ENCODE measurements at regions not wholly inside any gene's neighbourhood (a gene's known extent, or its start where the extent isn't known, plus 50 kb on each side); places are given as distances from the start of the nearest gene placed in this dataset.

DNA sequence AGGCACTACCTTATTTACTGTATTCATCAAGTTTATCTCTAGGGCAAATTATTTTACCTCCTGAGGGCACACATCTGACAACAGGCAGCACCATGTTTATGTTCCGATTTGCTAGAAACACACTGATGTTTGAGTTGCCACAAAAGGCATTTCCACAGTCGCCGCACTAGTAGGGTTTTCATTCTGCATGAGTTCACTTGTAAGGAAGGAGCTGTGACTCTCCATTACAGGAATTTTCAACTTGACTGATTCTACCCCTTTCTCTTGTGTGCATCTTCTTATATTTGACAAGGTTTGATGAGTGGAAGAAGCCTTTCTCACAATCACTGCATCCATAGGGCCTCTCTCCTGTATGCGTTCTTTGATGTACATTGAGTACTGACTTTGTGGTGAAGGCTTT is 455.9 kb upstream of the CNTN5 start:
- DNase-seq (ENCODE audit: insufficient read length, low spot score): no peak
- TF ChIP-seq POLR2A (IDR thresholded peaks at IDR 0.05; ENCODE audit: low read depth, low read length): no peak
- FAIRE-seq: no peak

DNA sequence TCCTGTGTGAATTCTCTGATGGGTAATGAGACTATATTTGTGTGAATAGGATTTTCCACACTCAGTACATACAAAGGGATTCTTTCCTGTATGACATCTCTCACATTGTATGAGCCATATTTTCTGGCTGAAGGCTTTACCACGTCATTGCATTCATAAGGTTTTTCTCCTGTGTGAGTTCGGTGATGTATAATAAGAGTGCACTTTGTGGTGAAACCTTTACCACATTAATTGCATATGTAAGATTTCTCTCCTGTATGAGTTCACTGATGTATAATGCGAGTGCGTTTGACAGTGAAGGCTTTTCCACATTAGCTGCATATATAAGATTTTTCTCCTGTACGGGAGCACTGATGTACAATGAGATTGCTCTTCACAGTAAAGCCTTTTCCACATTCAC is 455.4 kb upstream of the CNTN5 start:
- DNase-seq (ENCODE audit: insufficient read length, low spot score) (no peak), FAIRE-seq (no peak)
- TF ChIP-seq POLR2A (IDR thresholded peaks at IDR 0.05; ENCODE audit: low read depth, low read length): no peak

DNA sequence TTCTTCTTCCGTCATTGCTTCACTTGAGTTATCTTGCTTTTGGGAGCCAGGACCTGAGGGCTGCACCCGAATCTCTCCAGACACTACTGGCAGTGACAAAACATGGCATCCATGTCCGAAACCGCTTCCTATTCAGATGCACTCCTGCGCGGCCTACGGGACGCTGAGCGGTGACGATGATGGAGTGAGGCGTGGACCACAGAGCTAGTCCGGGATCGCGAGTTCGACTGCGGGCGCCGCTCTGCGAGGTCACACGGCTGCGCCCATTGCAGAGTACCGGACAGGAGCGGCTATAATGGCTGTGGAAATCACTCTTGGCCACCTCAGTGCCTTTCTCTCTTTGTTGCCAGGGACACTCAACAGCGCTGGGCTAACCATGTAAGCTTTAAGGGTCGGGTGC is 453.8 kb upstream of the CNTN5 start:
- FAIRE-seq: no peak
- DNase-seq (ENCODE audit: insufficient read length, low spot score): no peak

DNA sequence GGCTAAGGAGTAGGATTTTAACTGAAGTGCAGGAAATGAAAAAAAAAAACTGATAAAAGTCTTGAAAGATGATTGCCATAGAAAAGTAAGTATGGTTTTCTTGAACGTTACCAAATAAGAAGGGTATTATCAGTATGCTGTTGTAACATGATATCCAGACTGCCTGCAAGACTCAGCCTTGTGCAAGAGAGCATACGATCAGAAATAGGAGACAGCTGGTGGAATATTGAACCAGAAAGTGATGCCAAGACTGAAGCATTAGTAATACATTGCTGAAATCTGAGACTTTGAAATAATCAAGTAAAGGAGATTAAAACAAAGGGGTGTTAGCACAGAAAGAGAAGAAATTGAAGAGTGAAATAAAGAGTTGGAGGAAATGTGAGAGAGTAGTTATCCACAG is 452.7 kb upstream of the CNTN5 start:
- FAIRE-seq: no peak
- TF ChIP-seq POLR2A (IDR thresholded peaks at IDR 0.05; ENCODE audit: low read depth, low read length): no peak
- no peak for DNase-seq (ENCODE audit: insufficient read length, low spot score)

More for the DNA sequence above, 453.8 kb upstream of the CNTN5 start:
- no peak for TF ChIP-seq POLR2A (IDR thresholded peaks at IDR 0.05; ENCODE audit: low read depth, low read length)

DNA sequence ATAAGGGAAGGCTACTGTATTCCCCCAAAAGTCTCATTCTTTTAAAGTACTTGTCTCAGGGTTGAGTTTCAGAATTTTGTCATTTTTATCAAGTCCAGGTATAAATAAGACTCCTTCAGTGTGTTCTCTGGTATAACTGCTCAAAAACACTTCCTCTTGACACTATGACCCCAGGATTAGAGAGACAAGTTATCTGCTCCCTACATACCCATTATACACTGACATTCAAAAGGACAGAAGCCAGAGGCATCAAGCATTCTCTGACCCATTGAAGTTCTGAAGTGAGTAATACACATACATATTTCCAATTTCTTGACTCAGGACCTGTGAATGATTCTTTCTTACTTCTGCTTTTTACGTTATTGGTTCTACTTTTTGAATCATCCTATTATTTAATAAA is 447.8 kb upstream of the CNTN5 start:
- FAIRE-seq (no peak), DNase-seq (ENCODE audit: insufficient read length, low spot score) (no peak)
- TF ChIP-seq POLR2A (IDR thresholded peaks at IDR 0.05; ENCODE audit: low read depth, low read length): no peak

DNA sequence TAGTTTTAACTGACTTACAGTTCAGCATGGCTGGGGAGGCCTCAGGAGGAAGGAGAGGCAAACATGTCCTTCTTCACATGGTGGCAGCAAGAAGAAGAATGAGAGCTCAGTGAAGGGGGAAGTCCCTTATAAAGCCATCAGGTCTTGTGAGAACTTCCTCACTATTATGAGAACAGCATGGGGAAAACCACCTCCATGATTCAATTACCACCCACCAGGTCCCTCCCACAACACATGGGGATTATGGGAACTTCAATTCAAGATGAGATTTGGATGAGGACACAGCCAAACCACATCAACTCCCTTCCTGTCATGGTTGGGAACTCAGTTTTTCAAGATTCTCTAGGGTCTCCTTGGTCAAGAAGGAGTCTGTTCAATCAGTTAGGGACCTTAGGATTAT is 432.9 kb upstream of the CNTN5 start:
- TF ChIP-seq POLR2A (IDR thresholded peaks at IDR 0.05; ENCODE audit: low read depth, low read length): no peak
- FAIRE-seq: no peak

DNA sequence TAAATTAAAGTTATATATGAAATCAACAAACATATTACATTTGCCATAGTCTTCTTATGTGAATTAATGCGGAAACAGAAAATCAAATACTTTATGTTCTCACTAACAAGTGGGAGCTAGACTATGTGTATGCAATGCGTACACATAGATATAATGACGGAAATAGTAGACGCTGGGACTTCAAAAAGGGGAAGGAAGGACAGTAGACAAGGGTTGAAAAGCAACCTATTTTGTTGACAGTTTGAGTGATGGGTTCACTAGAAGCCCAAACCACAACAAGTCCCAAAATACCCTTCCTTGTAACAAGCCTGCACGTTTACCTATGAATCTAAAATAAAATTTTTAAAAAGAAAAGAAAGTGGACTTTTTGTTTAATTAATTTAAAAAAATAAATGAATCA is 430.8 kb upstream of the CNTN5 start:
- no peak for FAIRE-seq
- no peak for DNase-seq (ENCODE audit: insufficient read length, low spot score)
- TF ChIP-seq POLR2A (IDR thresholded peaks at IDR 0.05; ENCODE audit: low read depth, low read length): no peak

More for the DNA sequence above, 432.9 kb upstream of the CNTN5 start:
- DNase-seq (ENCODE audit: insufficient read length, low spot score): no peak

DNA sequence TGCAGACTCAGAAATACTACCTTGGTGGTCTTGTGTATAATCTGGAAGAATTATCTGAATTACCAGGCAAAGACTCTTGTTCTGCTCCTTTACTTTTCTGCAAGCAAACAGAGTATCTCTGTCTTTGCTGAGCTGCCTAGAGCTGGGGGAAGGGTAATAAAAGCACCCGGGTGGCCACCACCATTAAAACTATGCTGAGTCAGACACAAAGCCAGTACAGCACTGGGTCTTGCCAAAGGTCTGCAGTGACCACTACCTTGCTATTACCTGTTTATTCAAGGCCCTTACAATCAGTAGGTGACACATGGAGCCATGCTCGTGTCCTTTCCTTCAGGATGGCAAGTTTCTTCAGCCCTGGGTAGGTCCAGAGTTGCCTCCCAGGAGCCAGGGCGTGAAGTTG is 420.6 kb upstream of the CNTN5 start:
- DNase-seq (ENCODE audit: insufficient read length, low spot score): no peak
- no peak for TF ChIP-seq POLR2A (IDR thresholded peaks at IDR 0.05; ENCODE audit: low read depth, low read length)
- FAIRE-seq: no peak

DNA sequence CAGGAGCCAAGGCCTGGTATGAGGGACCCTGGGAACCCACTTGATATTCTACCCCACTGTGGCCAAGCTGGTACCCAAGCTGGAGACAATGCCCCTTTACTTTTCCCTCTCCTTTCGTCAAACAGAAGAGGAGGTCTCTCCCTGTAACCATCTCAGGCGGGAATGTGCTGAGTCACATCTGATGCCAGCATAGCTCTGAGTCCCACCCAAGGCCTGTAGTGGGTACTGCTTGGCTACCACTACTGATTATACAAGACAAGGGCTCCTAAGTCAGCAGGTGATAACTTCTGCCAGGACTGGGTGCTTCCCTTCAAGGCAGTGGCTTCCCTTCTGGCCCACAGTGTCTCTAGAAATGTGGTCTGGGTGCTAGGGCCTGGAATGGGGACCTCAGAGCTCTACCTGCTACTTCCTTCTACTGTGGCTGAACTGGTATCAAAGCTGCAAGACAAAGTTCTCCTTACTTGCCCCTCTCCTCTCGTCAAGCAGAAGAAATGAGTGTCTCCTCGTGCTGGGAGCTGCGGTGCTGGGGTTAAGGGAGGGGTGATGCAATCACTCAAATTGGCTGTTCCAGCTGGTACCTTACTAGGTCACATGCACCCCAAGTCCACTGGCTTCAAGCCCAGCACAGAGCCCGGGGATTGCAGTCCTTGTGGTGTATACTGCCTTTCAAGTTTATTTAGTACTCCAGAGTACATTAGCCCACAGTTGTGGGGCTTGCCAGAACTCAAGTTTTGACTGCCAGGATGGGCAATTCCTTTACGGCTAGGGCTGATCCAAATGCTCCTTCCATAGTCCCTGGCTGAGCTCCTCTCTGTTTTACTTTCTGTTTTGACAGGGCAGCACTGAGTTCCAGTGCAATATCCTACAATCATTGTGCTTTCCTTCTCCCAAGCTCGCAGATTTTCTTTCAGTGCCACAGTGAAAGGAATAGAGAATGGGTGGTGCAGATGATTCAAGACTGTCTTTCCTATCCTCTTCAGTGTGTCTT is 419.7 kb upstream of the CNTN5 start:
- DNase-seq (ENCODE audit: insufficient read length, low spot score) (no peak), FAIRE-seq (no peak)
- no peak for TF ChIP-seq POLR2A (IDR thresholded peaks at IDR 0.05; ENCODE audit: low read depth, low read length)

DNA sequence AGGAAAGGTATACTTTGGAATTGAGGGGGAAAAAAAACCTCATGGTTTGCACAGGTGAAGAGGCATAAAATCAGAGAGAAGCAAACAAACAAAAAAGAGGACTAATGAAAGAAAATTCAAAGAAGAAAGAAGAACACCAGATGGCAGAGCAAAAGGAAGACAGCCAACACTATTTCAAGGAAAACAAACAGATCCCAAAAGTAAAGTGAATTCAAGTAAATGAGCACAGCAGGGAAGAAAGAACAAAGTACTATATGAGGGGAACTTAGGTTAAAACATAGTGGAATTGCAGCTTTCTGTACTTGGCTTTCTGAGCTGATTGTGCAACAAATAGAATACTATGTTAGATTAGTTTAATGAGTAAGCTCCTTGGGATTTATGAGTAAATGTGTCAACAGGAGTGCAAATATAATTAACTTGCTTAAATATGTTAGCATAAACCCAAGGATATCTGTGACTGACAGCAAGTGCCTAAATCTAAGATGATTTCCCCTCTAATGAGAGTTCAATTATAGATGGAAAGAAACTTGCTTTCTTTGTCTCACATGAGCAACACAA is 404.6 kb upstream of the CNTN5 start:
- TF ChIP-seq POLR2A (IDR thresholded peaks at IDR 0.05; ENCODE audit: low read depth, low read length): no peak
- DNase-seq (ENCODE audit: insufficient read length, low spot score): no peak
- no peak for FAIRE-seq

DNA sequence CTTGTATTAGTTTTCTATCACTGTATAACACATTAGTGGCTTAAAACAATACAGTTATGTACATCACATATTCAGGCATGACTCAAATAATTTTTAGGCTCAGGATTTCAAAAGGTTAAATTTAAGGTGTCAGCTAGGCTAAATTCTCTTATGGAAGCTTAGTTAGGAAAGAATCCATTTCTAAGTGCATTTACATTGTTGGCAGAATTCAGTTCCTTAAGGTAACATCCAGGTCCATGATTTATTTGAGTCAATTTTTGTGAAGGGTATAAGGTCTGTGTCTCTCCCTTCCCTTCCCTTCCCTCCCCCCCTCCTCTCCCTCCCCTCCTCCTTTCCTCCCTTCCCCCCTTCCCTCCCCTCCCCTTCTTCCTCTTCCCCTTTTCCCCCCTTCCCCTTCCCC is 399.0 kb upstream of the CNTN5 start:
- TF ChIP-seq POLR2A (IDR thresholded peaks at IDR 0.05; ENCODE audit: low read depth, low read length): no peak
- FAIRE-seq (no peak), DNase-seq (ENCODE audit: insufficient read length, low spot score) (no peak)

DNA sequence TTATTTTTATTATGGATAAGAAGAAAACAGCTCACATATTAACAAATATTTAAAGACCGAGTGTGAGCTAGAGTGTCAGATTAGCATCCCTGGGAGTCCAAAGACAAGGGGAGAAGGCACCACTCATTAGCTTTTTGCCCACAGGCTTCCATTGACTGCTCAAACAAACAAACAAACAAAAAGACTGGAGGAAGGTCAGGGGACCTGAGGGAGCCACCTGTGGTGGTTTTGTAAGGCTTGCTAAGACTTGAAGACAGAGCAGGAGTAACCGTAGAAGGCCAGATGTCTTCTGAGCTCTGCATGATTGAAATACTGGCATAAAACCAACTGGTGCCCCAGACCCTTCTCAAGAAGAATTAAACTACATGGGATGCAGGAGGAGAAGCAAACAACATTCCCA is 395.2 kb upstream of the CNTN5 start:
- TF ChIP-seq POLR2A (IDR thresholded peaks at IDR 0.05; ENCODE audit: low read depth, low read length): no peak
- no peak for FAIRE-seq
- DNase-seq (ENCODE audit: insufficient read length, low spot score): no peak

DNA sequence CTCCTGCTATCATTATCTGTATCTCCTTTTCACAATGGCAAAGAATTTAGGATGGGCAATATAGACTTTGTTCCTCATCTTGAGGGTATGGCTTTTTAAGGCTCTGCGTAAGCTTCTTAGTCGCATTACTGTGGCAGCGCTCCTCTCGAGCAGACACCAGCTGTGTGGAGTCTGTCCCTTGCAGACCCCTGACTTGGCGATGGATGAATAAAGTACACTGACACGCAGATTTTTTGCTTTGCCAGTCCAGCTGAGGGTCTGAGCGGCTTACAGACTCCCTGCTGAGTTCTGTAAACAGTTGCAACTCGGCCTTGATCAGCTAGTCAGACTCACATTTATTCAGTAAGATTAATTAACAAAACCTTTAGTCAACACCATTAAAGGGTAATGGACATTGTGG is 390.0 kb upstream of the CNTN5 start:
- DNase-seq (ENCODE audit: insufficient read length, low spot score) (no peak), FAIRE-seq (no peak)
- TF ChIP-seq POLR2A (IDR thresholded peaks at IDR 0.05; ENCODE audit: low read depth, low read length): no peak

DNA sequence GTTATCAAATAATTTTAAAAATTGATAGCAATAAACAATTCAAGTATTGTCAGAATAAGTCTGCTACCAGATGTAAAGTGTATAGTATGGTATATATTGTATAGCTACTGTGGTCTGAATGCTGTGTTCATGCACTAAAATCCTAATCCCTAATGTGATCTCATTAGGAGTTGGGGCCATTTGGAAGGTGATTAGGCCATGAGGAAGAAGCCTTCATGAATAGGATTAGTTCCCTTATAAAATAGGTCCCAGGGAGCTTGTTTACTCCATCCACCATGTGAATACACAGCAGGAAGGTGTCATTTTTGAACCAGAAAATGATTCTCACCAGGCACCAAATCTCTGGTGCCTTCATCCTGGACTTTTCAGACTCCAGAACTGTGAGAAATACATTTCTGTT is 363.0 kb upstream of the CNTN5 start:
- no peak for FAIRE-seq
- DNase-seq (ENCODE audit: insufficient read length, low spot score): no peak
- no peak for TF ChIP-seq POLR2A (IDR thresholded peaks at IDR 0.05; ENCODE audit: low read depth, low read length)

DNA sequence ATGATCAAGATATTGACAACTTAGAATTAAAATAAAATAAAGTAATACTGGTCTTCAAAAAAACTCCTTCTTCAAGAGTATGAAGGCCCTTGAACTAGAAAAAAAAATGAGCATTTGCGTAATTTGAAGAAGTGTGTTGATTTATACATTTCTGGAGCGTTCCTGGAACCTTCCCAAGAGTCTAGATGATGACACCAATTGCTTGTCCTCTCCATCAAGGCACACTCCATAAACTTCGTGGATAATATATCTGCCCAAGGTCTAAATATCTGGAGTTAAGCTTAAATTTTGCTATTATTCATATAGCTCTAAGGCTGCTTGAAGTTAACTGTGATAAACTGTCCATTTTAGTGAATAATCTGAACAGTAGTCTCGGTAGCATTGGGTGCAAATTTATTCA is 361.3 kb upstream of the CNTN5 start:
- no peak for FAIRE-seq

More for the DNA sequence above, 361.3 kb upstream of the CNTN5 start:
- no peak for DNase-seq (ENCODE audit: insufficient read length, low spot score)
- no peak for TF ChIP-seq POLR2A (IDR thresholded peaks at IDR 0.05; ENCODE audit: low read depth, low read length)
